GM21360 (cell line): ENCODE measurements at regions not wholly inside any gene's neighbourhood (a gene's known extent, or its start where the extent isn't known, plus 50 kb on each side); places are given as distances from the start of the nearest gene placed in this dataset.

ENCODE experiments used
- ATAC-seq: cut with Tn5 transposase; IDR thresholded peaks from one replicate; pipeline ENCODE4 v1.9.1; 2021; ENCODE audit warnings: mild to moderate bottlenecking, moderate library complexity; ENCODE audit not compliant: unreplicated experiment

DNA sequence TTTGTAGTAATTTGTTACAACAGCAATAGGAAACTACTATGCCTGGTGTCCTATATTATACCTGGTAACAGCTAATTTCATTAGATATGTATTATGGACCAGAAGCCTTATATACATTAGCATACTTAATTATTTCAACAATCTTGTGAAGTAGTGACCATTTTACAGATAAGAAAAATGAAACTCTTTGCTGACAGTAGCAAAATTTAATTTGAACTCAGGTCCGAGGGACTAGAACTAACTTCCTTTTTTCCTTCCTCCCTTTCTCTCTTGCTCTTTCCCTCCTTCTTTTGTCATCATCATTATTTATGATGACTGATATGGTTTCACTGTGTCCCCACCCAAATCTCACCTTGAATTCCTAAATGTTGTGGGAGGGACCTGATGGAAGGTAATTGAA, 482.0 kb downstream of the SNAPC1 start:
- ATAC-seq, result no peak

DNA sequence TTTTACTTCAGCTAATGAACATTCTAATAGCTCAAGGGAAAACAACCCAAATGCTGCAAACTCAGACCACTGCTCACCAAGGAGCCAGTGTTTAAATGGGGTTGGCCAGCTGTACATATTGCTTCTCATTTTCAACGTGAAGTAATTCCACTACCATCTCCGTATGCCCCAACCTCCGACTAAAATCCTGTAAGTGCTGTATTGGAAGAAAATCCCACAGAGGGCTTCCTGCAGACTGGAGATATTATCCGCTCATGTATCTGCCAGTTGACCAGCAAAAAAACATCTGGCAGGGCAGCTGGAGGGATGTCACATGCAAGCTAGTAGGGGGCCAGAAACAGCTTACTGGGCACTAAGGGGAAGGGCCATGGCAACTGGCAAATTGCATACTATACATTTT, 485.0 kb downstream of the SNAPC1 start:
- ATAC-seq, result no peak

DNA sequence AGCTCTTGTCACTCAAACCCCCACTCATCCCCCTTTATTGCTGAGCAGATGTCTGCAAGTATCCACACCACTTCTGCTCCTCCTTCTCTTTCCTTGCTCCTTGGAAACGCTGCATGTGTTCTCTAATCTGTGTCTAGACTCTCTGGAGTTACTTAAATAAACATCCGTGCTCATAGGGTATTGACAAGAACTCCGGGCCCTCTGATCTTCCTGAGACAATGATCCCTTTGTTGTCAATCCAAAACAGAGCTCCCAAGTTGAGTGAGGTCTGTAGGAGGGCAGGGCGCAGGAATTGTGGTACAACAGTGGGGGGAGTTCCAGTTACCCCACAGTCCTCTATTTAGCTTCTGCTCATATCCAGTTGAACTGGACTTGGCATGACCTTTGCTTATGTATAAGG, 489.0 kb downstream of the SNAPC1 start:
- ATAC-seq, result no peak

DNA sequence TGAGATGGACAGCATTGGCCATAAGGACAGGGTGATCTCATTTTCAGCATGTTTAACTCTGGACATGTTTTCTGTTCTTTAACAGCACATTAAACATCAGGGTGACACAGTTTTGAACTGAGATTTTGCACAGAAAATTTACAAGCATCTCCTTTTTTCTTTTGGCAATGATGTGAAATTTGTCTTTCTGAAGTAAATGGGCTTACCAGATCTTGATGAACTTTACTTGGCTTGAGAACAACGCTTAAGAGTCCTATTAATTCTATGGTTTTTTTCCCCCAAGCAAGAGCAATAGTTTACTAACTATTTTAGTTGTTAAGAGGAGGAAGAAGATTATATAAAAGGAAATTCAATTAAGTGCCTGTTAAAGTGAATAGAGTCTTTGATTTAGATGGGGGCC, 491.0 kb downstream of the SNAPC1 start:
- ATAC-seq, result no peak

DNA sequence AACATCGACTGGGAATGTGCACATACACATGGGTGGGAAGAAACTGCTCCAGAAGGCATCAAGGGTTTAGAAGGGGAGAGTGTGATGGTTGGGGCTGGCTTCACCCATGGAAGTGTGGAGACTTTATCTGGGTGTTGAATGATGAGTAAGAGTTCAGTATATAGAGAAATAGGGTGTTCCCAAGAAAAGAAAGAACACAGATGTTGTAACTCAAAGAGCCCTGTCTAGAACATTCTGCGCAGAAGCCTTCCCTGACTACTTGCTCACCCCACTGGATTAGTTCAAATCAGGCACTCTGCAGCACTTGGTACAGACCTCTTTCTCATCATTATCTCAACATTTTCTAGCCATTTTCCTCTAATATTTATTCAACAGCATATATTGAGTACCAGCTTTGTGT, 491.7 kb downstream of the SNAPC1 start:
- no peak for ATAC-seq

DNA sequence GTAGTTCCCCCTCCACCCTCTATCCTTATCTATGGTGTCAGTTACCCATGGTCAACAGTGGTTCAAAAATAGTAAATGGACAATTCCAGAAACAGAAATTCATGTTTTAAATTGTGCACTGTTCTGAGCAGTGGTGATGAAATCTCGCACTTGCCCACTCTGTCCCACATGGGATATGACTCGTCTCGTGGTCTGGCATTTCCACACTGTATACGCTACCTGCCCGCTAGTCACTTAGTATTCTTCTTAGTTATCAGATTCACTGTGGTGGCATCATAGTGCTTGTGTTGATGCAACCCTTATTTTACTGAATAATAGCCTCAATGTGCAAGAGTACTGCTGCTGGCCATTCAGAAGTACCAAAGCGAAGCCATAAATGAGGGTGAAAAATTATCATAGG, 507.0 kb downstream of the SNAPC1 start:
- no peak for ATAC-seq

DNA sequence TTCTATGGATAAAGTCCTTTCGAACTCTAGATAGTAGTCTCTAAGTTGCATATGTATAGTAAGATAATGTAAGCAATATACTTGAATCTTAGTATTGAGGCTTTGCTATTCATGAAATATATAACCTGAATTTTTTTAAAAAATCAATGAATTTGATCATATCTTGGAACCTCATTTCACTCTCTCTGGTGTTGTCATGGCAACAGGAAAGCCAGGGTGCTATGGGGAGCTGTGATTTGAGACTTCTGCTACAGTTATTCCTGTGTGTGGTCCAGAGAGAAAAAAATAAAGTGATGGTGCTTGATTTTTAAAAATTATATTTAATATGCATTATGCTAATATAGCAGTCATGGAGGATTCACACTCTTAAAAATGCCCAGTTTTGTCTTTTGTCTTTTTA, 508.0 kb downstream of the SNAPC1 start:
- ATAC-seq, result no peak

DNA sequence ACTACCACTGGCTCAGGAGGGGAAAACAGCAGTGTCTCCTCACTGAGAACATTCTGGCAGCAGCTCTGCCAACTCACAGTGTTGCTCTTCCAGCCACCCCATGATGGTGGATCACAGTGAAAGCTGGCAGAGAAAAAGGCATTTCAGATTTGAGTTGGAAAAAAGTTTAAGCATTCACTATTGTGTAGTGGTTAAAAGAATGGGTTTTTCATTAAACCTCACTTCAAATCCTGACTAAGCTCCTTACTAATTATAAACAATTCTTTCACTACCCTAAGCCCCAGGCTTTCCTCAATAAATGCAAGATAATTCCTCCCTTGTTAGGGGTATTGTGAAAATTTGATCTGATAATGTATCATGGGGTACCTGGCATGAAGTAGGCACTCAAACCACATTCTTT, 518.1 kb downstream of the SNAPC1 start:
- no peak for ATAC-seq

DNA sequence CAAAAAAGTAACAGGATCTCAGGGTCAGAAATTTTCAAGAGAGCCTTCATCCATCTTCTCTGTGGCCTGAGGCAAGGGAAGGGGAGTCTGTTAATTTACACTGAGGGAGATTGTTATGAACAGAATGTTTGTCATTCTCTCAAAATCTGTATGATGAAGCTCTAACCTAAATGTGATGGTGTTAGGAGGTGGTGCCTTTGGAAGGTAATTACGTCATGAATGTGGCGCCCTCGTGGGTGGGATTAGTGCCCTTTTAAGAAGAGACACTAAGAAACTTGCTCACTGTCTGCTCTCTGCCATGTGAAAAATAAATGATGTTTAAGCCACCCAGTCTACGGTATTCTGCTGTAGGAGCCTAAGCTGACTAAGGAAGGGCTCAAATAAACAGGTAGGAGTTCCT, 521.6 kb downstream of the SNAPC1 start:
- ATAC-seq, result no peak

DNA sequence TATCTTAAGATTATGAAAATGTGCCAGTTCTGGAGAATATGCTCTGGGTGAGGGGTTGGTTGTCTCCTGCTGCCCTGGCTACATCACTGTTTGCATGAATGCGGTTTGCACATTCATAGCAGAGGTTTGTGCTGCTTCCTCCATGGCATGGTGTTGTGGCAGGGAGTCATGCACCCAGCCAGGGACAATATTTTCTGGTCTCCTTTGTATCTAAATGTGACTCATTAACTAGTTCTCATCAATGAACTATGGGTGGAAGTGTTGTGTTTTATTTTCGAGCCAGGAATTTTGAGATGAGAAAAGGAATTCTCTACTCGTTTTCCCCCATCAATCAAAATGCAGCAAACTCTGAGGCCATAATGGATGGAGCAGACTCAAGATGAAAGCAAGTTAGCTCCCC, 527.3 kb downstream of the SNAPC1 start:
- ATAC-seq, result no peak

DNA sequence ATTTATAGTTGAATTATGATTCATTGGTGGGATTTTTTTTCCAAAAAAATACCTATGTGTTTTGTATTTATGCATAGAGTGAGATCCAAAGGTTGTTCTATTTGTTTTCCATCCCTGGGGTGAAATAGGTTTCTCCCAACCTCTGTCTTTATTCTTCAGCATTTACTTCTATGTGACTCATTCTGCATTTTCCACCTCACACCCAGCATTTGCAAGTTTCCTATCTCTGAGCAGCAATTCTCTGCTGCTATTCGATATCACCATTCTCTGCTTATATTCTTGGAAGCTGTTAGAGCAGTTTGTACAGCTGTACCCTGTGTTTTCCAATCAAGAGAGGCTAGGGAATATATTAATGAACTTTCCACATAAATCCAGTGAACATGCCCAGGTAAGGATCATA, 538.9 kb downstream of the SNAPC1 start:
- ATAC-seq, result no peak

DNA sequence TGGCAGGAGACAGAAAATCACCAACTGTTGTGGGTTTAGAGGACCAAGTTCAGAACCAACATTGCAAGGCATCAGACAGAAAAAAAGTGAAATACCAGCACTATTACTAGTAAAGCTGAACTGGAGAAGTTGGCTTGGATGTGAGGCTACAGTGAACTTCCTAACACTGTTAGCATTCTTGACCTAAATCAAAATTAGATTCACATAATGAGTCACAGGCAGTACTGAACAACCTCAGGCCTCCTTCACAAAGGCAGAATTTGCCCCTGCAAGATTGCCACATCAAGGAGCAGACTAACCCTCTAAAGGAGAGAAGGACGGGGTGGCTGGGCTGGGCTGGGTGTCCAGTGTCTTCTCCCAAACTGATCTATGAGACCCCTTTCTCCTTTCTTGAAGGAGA, 539.7 kb downstream of the SNAPC1 start:
- no peak for ATAC-seq

DNA sequence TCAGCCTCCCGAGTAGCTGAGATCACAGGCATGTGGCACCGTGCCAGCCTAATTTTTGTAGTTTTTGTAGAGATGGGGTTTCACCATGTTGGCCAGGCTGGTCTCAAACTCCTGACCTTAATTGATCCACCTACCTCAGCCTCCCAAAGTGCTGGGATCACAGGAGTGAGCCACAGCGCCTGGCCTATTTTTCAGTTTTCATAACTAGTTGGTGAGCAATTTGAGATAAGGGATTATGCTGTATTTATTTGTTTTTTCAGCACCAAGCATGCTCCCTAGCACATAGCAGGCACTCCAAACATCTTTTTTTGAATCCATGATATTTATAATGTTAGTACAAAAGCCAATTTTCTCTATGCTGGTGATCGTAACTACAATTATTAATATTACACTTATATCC, 541.2 kb downstream of the SNAPC1 start:
- ATAC-seq, result no peak

DNA sequence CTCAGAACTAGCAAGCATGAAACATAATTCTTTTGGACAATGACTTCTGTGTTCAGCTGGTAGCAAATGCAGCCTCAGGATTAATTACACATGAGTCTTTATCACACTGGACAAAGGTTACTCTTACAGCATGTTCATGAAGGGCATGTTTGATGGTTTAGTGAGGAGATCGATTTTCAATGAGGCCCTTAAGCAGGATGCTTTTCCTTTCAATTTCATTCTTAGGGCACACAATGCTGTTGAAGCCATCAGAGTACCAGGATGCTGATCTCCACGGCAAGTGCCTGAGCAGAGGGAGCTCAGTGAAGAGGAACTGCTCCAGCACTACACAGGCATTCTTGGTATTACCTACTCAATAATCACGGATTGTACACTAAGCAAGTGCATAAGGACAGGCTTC, 542.0 kb downstream of the SNAPC1 start:
- ATAC-seq, result no peak

DNA sequence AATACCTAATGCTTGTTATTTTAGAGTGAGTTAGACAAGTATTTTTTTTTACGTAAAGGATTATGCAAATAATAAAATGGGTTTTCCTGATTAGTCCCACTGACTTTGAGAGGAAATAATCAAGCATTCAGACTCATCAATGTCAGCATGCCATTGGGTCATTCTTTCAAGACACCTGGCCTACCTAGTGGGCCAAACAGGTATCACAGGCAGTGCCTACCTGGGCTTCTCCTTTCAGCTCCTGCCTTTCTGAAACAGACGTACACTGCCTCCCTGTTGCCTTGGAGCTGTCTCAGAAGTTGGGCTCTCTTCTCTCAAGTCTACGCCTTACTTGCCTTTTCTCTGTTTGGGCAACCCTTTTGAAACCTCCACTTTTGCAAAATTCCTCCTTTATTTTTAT, 545.6 kb downstream of the SNAPC1 start:
- no peak for ATAC-seq

DNA sequence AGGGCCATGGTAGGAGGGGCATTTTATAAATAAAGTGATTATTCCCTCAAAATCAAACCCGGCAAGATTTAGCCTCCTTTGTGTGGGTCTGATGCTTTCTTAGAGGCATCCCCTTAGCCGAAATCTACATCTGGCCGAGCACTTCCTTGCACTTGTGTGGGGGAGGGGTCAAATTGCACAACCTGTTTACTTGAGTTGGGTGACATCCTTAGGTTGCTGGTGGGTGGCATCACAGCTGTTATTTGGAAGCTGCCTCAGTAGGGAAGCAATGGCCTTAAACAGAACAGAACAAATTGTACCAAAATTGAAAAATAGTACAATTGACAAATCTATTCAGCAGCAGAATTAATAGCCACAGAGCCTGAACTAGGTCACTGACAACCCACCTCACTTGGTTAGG, 546.1 kb downstream of the SNAPC1 start:
- no peak for ATAC-seq

DNA sequence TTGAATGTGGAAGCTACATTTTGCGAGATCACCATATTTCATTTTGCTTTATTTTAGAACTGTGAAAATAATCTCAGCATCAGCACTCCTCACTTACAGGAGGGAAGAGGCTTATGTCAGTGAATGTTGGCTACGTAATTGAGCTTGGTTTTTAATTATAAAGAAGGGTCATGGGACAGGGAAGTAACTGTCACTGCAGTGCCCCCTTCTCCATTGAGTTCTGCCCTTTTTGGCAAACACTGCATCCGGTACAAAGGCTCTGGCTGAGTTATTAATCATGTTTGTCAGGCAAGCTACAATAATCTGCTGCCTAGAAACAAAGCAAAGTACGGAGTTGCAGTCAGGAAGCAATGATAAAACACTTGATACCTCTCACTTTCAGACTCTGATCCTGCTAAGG, 546.7 kb downstream of the SNAPC1 start:
- ATAC-seq, result no peak

DNA sequence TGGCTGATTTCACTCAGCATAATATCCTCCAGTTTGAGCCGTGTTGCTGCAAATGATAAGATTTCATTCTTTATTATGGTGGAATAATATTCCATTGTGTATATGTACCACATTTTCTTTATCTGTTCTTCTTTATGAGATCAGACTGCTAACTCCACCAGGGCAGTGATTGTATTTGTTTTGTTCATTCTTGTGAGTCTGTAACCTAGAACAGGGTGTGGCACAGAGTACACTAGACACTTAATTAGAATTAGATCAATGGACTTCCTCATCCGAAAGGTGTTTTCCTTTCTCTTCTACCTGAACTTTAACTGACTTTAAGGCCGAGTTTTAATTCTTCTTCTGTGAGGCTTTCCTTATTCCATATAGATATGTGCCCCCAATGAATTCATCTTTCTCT, 551.0 kb downstream of the SNAPC1 start:
- no peak for ATAC-seq

DNA sequence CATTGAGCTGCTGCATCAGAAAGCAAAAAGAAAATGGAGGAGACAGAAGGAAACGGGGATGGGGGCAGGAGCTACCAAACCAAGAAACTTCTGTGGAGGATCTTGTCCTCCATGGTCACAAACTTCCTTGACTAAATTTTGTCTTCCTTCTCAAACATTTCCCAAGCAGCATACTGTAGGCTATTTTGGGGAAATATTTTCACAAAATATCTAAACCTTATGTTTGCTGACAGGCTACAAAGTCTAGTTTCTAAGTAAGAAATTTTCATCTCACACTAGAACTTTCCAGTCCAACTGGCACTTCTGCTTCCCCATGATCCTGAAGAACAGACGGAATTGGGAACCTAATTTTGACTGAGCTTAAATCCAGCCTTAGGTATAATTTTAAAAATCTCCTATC, 552.0 kb downstream of the SNAPC1 start:
- ATAC-seq, result no peak

DNA sequence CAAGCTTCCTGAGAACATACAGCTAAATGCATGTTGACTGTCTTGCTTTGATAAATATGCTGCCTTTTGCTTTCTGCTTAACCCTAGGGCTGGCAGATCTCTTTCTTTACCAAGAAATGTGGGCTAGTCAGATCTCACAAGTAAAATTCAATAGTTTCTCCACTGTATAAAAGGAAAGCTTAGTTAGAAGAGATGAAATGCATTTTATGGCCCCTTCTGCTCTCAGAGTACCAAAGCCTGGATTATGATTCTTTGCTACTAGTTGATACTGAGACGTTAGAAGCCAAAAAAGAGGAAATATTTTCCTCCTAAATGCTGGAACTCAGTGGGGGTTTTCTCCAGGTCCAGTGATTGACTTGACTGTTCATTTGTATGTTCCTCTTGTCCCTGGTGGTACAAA, 552.7 kb downstream of the SNAPC1 start:
- ATAC-seq, result no peak

DNA sequence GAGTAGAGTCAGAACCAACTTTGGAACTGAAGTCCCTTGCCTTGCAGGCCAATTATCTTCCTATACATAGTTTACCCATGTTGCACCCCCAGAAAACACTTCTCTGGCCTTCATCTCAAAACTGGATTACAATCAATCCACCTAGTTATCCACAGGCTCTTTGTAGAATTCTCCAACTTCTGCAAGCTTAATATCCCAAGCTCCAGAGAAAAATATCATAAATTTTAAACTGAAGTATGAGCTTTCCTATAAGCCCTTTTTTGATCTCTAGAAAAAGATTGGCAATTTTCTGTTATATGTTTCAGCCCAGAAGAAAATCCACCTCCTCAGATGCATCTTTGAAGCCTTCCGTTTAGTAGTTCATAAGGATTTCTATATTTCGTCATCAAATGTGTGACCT, 553.4 kb downstream of the SNAPC1 start:
- ATAC-seq, result no peak

DNA sequence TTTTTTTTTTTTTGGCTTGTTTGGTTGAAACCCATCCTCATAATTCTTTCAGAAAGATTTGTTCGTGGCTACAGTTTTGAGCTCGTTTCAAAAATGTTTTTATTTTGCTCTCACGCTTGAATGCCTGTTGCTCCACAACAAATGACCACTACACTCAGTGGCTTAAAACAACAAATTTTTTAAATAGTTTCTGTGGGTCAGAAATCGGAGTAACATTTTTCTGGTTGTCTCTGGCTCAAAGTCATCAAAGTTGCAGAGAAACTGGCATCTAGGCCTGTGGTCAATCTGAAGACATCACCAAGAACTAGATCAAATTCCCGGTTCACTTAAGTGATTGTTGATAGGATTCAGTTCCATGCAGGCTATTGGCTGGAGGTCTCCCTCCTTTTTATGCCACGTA, 560.0 kb downstream of the SNAPC1 start:
- no peak for ATAC-seq

DNA sequence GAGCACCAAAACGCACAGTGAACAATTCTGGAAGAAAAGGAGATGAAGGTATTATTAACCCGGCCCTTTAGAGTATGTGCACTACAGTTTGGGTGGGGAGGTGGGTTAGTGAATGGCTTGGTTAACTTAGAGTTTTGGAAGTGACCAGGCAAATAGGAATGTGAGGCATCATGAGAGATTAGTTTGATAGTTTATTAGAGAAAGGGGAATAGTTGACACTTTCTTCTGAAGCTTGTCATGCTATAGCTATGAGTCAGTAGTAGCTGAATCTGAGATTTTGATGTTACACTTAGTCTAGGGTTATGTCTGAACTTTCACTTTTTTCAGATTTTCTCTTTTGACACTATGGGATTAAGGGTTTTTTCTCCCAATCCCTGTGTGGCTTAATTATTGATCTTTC, 567.2 kb downstream of the SNAPC1 start:
- ATAC-seq, result no peak

DNA sequence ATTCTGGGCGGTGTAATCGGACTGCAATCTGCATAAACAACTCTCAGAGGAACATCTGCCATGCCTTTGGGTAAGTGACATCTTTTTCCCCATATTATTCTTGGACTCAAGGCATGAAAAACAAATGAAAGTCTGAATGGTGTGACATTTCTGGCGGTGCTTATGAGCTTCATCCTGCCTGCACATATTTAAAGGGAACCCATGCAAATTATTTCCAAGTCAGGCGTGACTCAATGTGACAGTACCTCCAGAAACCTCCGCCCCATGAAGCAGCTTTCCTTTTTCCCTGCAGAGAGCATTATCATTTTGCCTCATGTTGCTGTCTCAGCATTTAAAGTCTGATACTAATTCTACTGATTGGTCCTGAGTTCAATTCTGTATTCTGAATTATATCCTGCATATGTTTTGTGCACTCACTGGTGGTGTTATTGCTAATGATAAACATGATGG, 585.4 kb downstream of the SNAPC1 start:
- no peak for ATAC-seq
